GM23338 (cell line): ENCODE measurements at regions not wholly inside any gene's neighbourhood (a gene's known extent, or its start where the extent isn't known, plus 50 kb on each side); places are given as distances from the start of the nearest gene placed in this dataset.

Experiments used
- ATAC-seq: fragments of 200-7000 bp; cut with Tn5 transposase; 3 replicates; pipeline ENCODE4 v1.9.1; 2020
- DNase-seq: peaks from one replicate; pipeline ENCODE4 v3.0.0-alpha.2; 2015; ENCODE audit warnings: low spot score
- H2AFZ ChIP-seq: fragments of 200-600 bp; sonication (generic); 2 replicates; pipeline ENCODE4 v1.8.0; 2016; ENCODE audit warnings: antibody characterized with exemption, mild to moderate bottlenecking, moderate library complexity
- H3F3A ChIP-seq: fragments of 200-600 bp; sonication (generic); replicated peaks from 2 replicates; pipeline ENCODE4 v1.8.0; 2017; ENCODE audit warnings: antibody characterized with exemption, mixed run types, low read depth
- H3K27ac ChIP-seq: fragments of 200-600 bp; sonication (generic); 2 replicates; pipeline ENCODE4 v1.6.1; 2016; ENCODE audit warnings: low read depth
- H3K27me3 ChIP-seq: fragments of 200-600 bp; sonication (generic); 2 replicates; pipeline ENCODE4 v1.8.0; 2016; ENCODE audit warnings: mild to moderate bottlenecking, mixed run types, moderate library complexity; ENCODE audit not compliant: insufficient read depth
- H3K36me3 ChIP-seq: fragments of 200-600 bp; sonication (generic); 2 replicates; pipeline ENCODE4 v1.8.0; 2016; ENCODE audit warnings: mild to moderate bottlenecking; ENCODE audit not compliant: insufficient read depth
- H3K4me1 ChIP-seq: fragments of 200-600 bp; sonication (generic); 2 replicates; pipeline ENCODE4 v1.8.0; 2016; ENCODE audit warnings: mild to moderate bottlenecking, moderate library complexity; ENCODE audit not compliant: insufficient read depth
- H3K4me2 ChIP-seq: fragments of 200-600 bp; sonication (generic); 2 replicates; pipeline ENCODE4 v1.7.1; 2017; ENCODE audit warnings: mixed run types
- H3K4me3 ChIP-seq: fragments of 200-600 bp; sonication (generic); 2 replicates; pipeline ENCODE4 v1.6.1; 2016; ENCODE audit warnings: mixed run types
- H3K79me2 ChIP-seq: fragments of 200-600 bp; sonication (generic); replicated peaks from 2 replicates; pipeline ENCODE4 v1.8.0; 2017; ENCODE audit warnings: mild to moderate bottlenecking; ENCODE audit not compliant: insufficient read depth
- H3K9me2 ChIP-seq: fragments of 200-600 bp; sonication (generic); 2 replicates; pipeline ENCODE4 v1.8.0; 2017; ENCODE audit not compliant: insufficient read depth
- H4K20me1 ChIP-seq: fragments of 200-600 bp; sonication (generic); replicated peaks from 2 replicates; pipeline ENCODE4 v1.8.0; 2017; ENCODE audit warnings: mild to moderate bottlenecking; ENCODE audit not compliant: insufficient read depth
- H3K27ac Mint-ChIP-seq: 2 replicates; pipeline ENCODE4 v1.8.0; 2020; ENCODE audit warnings: inconsistent platforms, mild to moderate bottlenecking, moderate library complexity, mixed read lengths
- H3K27me3 Mint-ChIP-seq: 3 replicates; pipeline ENCODE4 v1.8.0; 2022; ENCODE audit warnings: low read depth, mild to moderate bottlenecking, moderate library complexity, mixed read lengths, inconsistent platforms; ENCODE audit not compliant: insufficient read depth, poor library complexity
- H3K36me3 Mint-ChIP-seq: 3 replicates; pipeline ENCODE4 v1.8.0; 2021; ENCODE audit warnings: low read depth, mild to moderate bottlenecking, inconsistent platforms, moderate library complexity, mixed read lengths
- H3K4me1 Mint-ChIP-seq: 3 replicates; pipeline ENCODE4 v1.8.0; 2020; ENCODE audit warnings: mild to moderate bottlenecking, inconsistent platforms, mixed read lengths
- H3K4me3 Mint-ChIP-seq: 3 replicates; pipeline ENCODE4 v1.8.0; 2021; ENCODE audit warnings: moderate library complexity, mild to moderate bottlenecking, inconsistent platforms, mixed read lengths
- H3K9me3 Mint-ChIP-seq: 3 replicates; pipeline ENCODE4 v1.8.0; 2020; ENCODE audit warnings: moderate library complexity, mild to moderate bottlenecking, inconsistent platforms, mixed read lengths
- CREB1 ChIP-seq: fragments of 250-450 bp; sonication (Bioruptor Pico); IDR thresholded peaks from 2 replicates; pipeline ENCODE4 v1.5.0; 2020; ENCODE audit warnings: low read depth, mild to moderate bottlenecking, moderate library complexity
- ETS1 ChIP-seq: IDR thresholded peaks from 2 replicates; pipeline ENCODE4 v1.6.1; 2016; ENCODE audit warnings: antibody characterized with exemption
- EZH2 ChIP-seq: fragments of 200-600 bp; sonication (generic); IDR thresholded peaks from one replicate; pipeline ENCODE4 v1.8.0; 2017; ENCODE audit warnings: antibody characterized with exemption, mild to moderate bottlenecking, low read depth; ENCODE audit not compliant: unreplicated experiment
- EZH2phosphoT487 ChIP-seq: fragments of 200-600 bp; sonication (generic); IDR thresholded peaks from one replicate; pipeline ENCODE4 v1.8.1; 2018; ENCODE audit warnings: antibody characterized with exemption; ENCODE audit not compliant: unreplicated experiment
- JUNB ChIP-seq: IDR thresholded peaks from one replicate; pipeline ENCODE4 v1.6.1; 2016; ENCODE audit warnings: antibody characterized with exemption; ENCODE audit not compliant: unreplicated experiment
- NANOG ChIP-seq: IDR thresholded peaks from 2 replicates; pipeline ENCODE4 v1.6.1; 2016; ENCODE audit warnings: antibody characterized with exemption, borderline replicate concordance
- POLR2AphosphoS5 ChIP-seq: IDR thresholded peaks from 2 replicates; pipeline ENCODE4 v1.6.1; 2016; ENCODE audit warnings: antibody characterized with exemption, low read depth
- STAT1 ChIP-seq: IDR thresholded peaks from one replicate; pipeline ENCODE4 v1.6.1; 2016; ENCODE audit warnings: antibody characterized with exemption; ENCODE audit not compliant: unreplicated experiment
- ZNF114 ChIP-seq: fragments of 250-450 bp; sonication (Bioruptor Pico); IDR thresholded peaks from 2 replicates; pipeline ENCODE4 v1.5.0; 2020; ENCODE audit warnings: mild to moderate bottlenecking, moderate library complexity
- ZNF331 ChIP-seq: fragments of 250-450 bp; sonication (Bioruptor Pico); IDR thresholded peaks from 2 replicates; pipeline ENCODE4 v1.5.0; 2020; ENCODE audit warnings: low read depth, mild to moderate bottlenecking, moderate library complexity
- ZNF462 ChIP-seq: fragments of 250-450 bp; sonication (Bioruptor Pico); IDR thresholded peaks from 2 replicates; pipeline ENCODE4 v1.5.0; 2020; ENCODE audit warnings: mild to moderate bottlenecking, moderate library complexity
- TF ChIP-seq, protein P1 (sequence below), 2 experiments: fragments of 200-600 bp in 1 of 2; sonication (generic) in 1 of 2; conservative IDR thresholded peaks; 2 replicates each; pipeline versions ENCODE4 v1.5.1 to v1.6.1; 2016 to 2017; ENCODE audit warnings: antibody characterized with exemption in 2 of 2, low read depth in 2 of 2, mild to moderate bottlenecking in 2 of 2, moderate library complexity in 1 of 2

DNA sequence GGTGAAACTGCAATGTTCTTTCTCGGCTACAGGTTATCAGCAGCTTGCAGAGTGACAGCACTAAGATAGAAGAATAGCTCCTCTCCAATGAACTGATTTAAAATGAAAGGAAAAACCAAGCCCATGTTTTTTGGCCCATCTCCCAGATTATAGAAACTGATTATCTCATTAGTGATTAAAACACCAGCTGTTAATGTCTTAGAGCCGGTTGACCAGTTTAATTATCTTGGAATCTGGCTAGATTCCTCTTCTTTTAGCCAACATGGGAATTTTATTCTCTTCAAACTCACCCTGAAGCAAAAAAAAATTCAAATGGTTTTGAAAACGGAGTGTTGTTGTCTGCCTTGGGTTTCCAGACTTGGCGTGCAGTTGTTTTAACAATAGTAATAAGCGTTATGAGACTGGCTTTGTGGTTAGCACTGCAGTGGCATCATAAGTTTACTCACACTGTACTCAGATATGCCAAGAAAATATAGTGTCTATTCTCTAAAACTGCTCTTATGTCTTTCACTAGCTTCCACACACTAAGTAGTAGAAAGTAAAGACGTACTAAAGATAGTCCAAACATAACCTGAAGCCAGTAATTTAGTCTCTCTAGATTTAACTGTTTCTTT lies 665.3 kb downstream of the STK39 start (continued):
- TF ChIP-seq ZNF462 (no peak), CREB1 (CRISPR knock-in tag) (no peak), ZNF331 (CRISPR knock-in tag) (no peak), NANOG (no peak), JUNB (no peak)

DNA sequence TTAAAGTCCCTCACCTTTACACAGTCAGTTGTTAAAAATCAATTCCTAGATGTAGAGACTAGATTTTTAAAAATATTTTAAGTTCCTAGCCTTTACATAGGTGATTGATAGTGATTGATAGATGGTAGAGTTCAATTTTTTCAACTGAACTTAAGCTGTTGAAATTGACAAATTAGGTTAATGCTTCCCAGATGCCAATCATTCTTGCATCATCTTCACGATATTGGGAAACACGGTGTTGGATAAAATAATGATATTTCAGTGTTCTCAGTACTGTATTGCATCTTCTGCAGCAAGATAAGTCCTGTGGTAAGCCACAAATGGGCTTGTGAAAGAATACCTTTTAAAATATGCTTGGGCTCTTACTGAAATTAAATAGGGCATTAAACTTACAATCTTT lies 667.6 kb downstream of the STK39 start:
- H3K4me1 Mint-ChIP-seq, result peaks cover 29% of the 10 kb centered on the region
- no peaks in the 10 kb centered on the region for H3F3A ChIP-seq
- DNase-seq, result no peak
- H3K9me2 ChIP-seq, result no peaks in the 10 kb centered on the region
- no peak for ATAC-seq
- H2AFZ ChIP-seq, result no peak overlapping the region
- no peaks in the 10 kb centered on the region for H3K27me3 Mint-ChIP-seq
- no peaks in the 10 kb centered on the region for H3K36me3 Mint-ChIP-seq
- no peaks in the 10 kb centered on the region for H3K36me3 ChIP-seq
- H3K27me3 ChIP-seq, result no peaks in the 10 kb centered on the region
- H3K9me3 Mint-ChIP-seq, result no peaks in the 10 kb centered on the region
- 0 out of 2 replicates have a peak, but pooled peaks cover 2% of the 10 kb centered on the region for H3K79me2 ChIP-seq
- peaks cover 18% of the 10 kb centered on the region; the same call in 1 of the 2 replicates for H3K4me1 ChIP-seq
- no peak overlapping the region for H3K27ac ChIP-seq
- H3K4me2 ChIP-seq, result no peak overlapping the region
- H3K27ac Mint-ChIP-seq, result no peak overlapping the region
- no peak overlapping the region for H3K4me3 ChIP-seq
- no peak overlapping the region for H3K4me3 Mint-ChIP-seq
- H4K20me1 ChIP-seq, result no peaks in the 10 kb centered on the region; the same call in 1 of the 2 replicates
- TF ChIP-seq POLR2AphosphoS5 (no peak), JUNB (no peak), ETS1 (no peak), EZH2phosphoT487 (no peak), STAT1 (no peak), ZNF114 (CRISPR knock-in tag) (no peak), ZNF331 (CRISPR knock-in tag) (no peak), CREB1 (CRISPR knock-in tag) (no peak), EZH2 (no peak), NANOG (no peak)
- TF ChIP-seq, protein P1, sequence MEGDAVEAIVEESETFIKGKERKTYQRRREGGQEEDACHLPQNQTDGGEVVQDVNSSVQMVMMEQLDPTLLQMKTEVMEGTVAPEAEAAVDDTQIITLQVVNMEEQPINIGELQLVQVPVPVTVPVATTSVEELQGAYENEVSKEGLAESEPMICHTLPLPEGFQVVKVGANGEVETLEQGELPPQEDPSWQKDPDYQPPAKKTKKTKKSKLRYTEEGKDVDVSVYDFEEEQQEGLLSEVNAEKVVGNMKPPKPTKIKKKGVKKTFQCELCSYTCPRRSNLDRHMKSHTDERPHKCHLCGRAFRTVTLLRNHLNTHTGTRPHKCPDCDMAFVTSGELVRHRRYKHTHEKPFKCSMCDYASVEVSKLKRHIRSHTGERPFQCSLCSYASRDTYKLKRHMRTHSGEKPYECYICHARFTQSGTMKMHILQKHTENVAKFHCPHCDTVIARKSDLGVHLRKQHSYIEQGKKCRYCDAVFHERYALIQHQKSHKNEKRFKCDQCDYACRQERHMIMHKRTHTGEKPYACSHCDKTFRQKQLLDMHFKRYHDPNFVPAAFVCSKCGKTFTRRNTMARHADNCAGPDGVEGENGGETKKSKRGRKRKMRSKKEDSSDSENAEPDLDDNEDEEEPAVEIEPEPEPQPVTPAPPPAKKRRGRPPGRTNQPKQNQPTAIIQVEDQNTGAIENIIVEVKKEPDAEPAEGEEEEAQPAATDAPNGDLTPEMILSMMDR (conservative IDR thresholded peaks at IDR 0.05; ENCODE audit: low read depth in 2 of 2), result no peak
